ENCODE measurements at regions not wholly inside any gene's neighbourhood (a gene's known extent, or its start where the extent isn't known, plus 50 kb on each side); places are given as distances from the start of the nearest gene placed in this dataset.
"Not testable (repeated sequence)": the region's sequence is repeated elsewhere in the genome, so short reads cannot be mapped to it uniquely, and the experiment has no call there.

DNA sequence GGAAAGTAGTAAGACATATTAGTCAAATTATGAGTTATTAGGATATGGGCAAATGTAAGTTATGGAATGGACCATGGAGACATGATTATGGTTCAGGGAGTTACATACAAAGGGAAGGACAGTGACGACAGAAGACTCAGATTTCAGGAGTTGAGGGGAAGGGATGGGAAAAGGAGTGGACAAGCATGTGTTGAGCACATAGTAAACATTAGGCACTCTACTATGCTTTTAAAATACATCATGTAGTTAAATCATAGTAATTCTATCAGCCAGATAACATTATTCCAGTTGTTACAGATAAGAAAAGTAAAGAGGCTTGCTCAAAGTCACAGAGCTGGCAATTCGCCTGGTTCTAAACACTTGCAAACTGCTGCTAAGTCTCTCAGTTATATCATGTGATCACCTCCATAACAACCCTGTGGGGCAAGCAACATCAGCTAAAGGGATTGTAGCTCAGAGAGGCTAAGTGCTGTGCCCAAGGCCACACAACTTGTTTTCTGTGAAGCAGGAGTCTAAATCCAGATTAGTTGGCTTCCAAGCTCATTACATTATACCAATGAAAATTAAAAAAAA lies 115.2 kb upstream of the MDFIC start:
- no peak for DNase-seq

DNA sequence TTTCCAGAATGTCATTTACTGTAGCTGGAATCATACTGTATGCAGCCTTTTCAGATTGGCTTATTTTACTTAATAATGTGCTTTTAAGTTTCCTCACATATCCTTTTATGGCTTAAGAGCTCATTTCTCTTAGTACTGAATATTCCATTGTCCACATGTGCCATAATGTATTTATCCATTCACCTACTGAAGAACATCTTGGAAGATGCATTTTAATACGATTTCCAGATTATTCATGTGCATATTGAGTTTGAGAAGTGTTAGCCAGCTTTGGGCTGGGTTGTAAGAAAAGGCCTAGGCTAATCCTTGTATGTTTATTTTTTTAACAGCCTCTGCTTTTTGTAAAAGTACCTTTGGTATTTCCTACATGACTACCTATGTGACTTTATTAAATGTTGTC lies 109.3 kb upstream of the MDFIC start:
- no peak for DNase-seq

DNA sequence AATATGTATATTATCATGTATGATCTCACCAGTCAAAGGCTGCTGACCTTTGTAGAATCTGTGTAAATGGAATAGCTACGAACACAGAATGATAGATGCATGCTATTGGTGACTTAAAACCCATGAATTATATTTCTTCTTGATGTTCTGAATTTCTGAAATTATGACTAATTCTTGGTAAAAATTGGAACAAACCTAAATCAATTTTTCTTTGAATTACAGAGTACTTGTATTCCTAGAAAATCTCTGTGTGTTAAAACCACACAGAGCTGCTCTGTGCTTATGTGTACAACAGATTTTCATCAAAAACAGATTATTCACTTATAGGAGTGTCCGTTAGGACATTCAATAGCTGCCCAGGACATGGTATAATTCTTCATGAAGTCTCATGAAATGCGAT lies 108.3 kb upstream of the MDFIC start:
- DNase-seq, result no peak

DNA sequence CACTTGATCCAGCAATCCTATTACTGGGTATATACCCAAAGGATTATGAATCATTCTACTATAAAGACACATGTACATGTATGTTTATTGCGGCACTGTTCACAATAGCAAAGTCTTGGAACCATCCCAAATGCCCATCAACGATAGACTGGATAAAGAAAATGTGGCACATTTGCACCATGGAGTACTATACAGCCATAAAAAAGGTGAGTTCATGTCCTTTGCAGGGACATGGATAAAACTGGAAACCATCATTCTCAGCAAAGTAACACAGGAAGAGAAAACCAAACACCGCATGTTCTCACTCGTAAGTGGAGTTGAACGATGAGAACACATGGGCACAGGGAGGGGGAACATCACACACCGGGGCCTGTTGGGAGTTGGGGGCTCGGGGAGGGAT lies 104.9 kb upstream of the MDFIC start:
- DNase-seq, result not testable (repeated sequence)

DNA sequence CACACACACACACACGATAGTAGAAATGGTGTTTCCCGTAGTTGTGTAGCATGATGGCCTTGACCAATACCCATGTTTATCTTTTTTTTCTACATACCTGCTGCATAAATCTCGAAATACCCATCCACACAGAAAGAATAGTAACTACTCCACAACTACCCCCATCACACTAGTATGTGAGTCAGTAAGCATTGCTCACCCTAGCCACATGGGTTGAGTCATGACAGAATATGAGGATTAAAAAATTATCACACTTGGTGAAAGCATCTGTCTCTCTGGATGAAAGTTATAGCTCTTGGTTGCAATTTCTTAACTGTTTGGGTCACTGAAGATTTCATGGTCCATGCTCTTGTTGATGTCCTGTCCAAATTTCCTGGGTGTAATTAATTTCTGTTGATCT lies 103.4 kb upstream of the MDFIC start:
- DNase-seq, result no peak

DNA sequence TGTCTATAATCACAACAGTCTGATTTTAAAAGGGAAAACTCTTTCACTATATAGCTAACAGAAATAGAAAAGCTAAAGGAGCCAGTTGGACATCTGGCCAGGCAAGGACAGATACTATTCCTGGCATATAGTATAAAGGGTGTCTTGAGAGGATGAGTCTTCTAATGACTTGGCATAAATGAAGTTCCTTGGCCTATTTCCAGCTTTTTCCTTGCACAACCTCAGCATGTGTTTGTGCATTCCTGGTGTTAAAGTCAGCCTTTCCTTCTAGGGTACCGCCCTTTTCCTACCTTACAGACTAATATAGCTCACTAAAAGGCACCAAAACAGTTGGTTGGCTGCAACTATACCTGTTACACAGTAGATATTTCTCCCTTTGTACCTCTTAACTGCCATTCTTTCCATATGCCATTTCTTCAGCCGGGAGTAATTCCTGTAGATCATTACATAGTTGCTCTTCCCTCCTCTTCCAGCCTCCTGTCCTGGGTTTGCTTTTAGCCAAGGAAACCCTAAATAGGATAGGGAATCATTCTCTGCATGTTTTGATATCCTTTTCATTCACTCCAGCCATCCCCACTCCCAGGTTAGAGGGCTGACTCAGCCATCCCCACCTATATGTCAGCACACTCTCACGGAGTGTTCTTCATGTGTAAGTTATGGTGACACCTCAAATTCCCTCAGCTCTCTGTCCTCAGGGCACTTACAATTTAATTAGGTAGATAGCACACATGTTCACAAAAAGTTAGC lies 102.1 kb upstream of the MDFIC start:
- DNase-seq, result peak in 1 of 58 donors; percentile 1

DNA sequence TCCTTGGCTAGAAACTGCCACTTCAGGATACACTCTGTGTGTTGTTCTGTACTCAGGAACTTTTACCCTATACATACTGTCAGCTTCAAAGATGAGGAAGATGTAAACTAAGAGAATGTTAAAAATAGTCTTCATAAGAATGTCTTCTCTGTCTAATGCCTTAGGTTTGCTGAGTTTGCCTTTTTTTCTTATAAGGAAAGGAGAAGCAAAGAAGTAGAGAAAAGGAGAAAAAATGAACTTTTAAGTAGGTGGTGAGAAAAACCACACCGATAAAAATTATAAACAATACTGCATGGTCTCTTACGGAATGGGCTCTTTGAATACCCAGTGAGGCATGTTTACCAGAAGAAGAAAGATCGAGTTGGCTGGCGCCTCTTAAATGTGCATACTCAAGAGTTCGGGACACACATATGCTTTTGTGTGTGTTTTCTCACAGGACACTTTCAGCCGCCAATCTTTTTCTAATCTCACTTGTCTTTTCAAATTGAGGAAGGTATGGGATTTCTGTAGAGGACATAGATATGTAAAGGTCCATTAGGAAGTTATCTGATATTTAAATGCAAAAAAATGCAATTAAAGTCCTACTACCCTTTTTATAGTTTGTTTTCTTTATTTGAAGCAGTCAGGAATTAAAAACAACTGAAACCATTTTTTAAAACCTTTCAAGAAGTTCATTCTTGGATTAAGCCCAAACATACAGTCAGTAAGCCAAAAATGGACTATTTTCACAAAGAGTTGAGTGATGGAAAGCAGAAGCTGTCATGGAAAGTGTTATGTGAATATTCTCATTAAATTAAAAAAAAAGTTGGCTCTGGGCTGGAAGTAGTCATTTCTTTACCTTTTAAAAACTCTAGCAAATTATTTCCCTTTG lies 100.6 kb upstream of the MDFIC start:
- no peak for DNase-seq

DNA sequence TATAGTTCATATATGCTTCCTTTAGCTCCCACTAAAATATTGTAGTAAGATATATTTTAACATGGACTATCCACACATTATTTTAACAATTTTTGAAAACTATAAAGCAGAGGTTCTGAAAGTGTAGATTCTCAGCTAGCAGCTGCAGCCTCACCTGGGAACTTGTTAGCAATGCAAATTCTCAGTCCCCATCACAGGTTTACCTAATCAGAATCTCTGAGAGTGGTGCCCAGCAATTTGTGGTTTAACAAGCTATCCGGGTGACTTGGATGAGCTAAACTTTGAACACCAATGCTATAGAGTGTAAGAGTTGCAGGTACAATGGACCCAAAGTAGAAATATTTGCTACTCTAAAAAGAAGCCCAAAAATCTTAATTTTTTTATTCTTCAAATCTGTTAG lies 99.8 kb upstream of the MDFIC start:
- DNase-seq, result no peak

DNA sequence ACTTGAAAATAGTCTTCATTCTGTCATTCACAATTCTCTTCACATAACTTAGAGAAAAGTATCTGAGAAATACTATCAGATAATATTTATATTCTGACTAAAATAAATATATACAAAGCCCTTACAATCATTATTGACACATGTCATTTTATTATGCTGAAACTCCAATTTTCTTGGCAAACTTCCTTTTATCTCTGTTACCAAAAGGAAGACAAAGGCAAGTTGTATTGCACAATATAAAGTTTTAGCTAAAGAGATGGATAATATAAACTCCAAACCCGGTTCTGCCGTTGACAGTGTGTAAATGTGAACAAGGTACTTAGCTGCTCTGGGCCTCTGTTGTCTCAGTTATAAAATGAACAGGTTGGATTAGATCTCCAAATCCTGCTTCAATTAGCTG lies 99.0 kb upstream of the MDFIC start:
- DNase-seq, result no peak

DNA sequence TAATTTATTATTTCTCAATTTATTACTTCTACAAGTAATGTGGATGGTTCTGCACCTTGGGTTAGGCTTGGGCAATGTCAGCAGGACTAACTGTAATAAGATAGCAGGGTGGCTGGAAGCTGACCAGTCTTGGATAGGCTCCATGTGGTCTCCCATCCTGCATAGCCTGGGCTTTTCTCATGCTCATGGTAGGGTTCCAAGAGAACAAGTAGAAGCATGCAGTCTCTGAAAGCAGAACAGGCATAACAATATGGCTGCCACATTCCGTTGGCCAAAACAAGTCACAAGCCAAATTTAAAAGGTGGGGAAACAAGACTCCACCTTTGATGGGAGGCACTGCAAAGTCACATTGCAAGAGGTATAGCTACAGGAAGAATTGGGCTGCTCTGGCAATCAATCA lies 98.6 kb upstream of the MDFIC start:
- DNase-seq, result no peak

DNA sequence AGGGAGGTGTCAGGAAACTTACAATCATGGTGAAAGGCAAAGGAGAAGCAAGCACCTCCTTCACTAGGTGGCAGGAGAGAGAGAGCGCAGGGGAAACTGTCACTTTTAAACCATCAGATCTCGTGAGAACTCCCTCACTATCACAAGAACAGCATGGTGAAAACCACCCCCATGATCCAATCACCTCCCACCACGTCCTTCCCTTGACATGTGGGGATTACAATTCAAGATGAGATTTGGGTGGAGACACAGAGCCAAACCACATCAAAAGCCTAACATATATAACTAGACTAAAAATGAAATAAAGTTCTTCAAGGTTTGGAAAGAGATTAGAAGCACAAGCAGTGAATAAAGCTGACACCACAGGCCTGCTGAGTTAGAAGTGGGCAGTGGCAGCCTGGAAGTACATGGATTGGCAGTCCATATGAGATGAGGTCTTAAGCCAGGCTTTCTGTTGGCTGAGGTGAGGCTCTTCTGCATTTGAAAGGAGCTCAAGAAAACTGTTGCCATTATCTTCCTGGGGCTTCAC lies 96.4 kb upstream of the MDFIC start:
- no peak for DNase-seq

DNA sequence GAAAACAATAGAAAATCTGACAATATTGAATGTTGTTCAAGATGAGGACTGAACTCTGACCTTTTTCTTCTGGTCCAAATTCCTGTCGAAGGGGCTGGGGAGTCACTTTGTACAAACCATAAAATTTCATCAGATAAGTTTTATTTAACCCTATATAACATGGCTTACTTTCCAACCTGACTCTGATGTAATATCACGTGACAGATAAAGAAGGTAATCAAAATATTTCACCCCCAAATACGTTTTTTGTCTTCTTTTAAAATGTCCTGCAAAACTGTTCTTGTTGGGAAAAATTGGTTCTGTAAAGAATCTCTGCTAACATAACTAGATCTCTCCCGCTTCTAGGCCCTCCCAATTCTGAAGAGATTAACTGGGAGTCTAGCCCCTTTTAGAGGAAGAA lies 90.9 kb upstream of the MDFIC start:
- DNase-seq, result no peak

DNA sequence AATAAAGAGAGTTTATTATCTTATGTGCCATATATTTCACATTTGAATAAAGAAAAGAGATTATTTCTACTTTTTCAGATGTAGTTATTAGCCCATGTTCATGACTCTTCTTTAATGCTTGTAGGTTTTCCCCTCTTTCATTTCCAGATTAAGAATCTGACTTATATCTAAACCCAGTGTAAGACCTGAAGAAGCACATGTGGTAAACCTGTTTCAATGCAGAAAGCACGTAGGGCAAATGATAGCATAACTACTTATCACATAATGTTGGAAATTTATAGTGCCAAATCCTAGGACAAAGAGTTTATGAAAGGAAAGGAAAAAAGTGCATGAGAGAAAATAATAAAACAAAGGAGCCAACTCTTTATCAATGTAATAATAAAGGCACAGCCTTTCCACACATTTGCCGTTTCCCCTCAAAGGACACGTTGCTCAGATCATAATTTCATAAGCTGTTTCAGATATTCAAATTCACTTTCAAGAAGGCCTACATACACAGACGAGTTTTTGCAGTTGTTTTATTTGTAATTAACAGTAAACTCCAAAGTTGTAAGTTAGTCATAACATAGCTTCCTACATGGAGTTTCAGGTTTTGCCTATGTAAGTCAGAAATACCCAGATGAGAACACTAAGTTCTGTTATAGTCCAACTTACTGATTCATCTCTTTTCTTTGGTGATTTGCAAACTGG lies 88.8 kb upstream of the MDFIC start:
- no peak for DNase-seq

DNA sequence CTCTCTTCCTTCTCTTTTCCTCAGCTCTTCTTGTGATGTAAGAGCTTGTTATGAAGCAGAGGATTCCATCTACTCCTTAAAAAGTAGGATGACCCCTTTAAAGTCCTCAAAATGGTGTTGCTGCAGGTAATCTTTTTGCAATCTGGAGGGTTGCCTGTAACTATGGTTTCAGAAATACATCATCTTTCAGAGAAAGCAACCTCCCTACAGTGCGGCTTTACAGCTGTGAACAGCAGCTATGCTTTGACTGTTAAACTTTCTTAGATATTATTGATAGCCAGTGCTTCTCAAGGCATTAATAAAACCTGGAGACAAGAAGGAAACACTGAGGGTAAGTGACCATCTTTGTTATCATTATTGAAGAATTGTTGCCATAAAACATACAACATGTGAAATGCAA lies 86.6 kb upstream of the MDFIC start:
- DNase-seq, result no peak

DNA sequence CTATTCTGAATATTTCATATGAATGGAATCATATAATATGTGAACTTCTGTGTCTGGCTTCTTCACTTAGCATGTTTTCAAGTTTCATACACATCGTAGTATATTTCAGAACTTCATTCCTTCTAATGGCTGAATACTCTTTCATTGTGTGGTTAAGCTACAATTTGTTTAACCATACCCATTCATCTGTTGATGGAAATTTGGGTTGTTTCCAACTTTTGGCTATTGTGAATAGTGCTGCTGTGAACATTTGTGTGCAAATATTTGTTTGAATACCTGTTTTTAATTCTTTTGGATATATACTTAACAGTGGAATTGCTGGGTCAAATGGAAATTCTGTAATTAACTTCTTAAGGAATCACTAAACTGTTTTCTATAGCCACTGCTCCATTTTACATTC lies 86.0 kb upstream of the MDFIC start:
- no peak for DNase-seq

DNA sequence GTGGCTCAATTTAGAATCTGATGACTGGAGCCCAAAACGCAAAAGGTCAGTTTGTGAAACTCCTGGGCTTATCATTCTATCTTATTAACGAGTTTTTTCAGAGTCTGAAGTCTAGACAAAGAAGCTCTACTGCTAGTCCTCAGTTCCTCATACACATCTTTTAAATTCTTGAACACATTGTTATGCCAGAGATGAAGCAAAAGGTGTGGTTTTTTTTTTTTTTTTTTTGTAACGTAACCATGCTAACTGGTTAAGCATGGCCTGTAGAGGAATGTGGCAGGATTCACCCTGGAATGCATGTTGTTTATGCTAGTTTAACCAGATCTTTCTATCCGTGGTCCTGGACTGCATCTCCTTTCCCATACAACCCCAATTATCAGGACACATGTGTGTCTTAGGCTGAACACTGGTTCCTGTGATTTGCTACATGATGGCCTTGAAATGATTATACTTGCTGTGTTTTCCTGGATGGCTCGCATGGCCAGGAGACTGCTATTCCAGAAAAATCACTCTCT lies 79.3 kb upstream of the MDFIC start:
- DNase-seq, result no peak

DNA sequence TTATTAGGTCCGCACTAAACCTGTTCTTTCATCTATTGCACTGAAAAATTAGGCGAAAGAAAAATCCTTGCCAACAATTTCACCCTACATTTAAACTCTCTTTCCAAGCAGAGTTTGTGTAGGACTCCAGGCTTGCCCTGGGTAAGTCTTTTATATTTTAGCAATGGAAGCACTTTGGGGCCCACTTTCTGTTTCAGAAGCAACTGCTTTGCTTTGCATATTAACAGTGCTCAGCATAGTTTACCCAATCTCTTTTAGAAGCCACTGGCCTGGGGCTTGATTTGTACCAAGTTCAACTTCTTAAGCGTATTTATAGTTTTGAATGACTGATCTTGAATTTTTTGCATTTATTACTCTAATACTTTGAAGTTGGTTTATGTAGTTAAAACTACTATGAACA lies 78.8 kb upstream of the MDFIC start:
- no peak for DNase-seq

DNA sequence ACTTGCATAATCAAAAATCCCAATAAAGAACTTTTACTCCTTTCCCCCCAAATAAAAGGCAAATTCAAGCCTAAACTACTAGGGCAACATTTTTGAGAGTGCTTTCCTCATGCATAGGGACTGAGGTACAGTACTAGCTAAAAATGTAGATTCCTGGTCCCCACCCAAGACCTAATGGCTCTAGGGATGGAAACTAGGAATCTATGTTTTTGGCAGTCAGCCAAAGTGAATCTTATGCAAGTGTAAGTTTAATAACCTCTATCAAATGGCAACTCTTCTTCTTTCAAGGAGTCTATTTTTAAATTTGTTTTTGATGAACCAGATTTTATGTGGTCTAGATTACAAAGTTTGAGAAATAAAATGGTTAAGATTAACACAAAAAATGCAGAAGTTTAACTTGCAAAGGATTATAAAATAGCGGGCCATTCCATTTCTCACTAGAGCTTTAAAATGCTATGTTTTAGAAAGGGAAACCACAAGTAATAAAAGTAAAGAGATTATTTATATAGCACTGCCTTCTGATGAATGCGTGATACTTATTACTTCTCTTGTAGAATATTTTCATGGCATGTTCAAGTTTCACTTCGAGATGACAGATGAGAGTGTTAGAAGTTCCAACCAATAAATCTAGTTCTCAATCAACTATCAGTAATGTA lies 70.4 kb upstream of the MDFIC start:
- no peak for DNase-seq

DNA sequence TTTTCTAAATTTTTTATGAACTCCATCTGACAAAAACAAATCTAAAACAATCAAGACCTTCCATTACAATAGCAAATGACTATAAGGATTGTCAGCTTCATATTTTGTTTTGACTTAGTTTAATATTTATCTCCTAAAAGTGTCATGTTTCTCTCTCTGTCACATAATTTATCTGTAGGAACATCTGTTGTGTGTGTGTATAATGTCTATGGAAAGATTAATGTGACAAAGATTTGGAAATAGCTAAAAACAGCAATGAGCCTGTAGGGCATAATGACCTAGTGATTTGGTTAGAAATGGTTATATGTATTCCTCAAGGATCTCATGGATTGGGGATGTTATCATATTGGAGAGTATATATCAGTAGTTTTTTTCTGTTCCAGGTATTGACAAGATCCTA lies 69.6 kb upstream of the MDFIC start:
- no peak for DNase-seq

DNA sequence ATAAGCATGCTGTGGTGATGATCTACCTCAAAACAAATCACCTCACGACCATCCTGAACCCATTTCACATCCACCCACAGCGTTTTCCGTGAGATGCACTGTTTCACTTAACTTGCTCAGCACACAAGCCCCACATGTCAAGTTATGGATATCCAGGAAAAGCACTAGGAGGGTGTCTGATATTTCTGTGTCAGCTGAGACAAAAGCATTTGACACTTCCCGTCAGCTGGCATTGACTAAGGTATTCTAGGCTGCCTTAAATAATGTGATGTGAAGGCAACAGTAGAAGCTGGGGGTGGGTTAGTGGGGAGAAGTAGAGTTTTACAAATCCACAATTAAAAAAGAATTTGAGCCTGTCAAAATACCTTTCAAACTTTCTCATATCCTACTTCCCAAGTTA lies 68.7 kb upstream of the MDFIC start:
- no peak for DNase-seq

DNA sequence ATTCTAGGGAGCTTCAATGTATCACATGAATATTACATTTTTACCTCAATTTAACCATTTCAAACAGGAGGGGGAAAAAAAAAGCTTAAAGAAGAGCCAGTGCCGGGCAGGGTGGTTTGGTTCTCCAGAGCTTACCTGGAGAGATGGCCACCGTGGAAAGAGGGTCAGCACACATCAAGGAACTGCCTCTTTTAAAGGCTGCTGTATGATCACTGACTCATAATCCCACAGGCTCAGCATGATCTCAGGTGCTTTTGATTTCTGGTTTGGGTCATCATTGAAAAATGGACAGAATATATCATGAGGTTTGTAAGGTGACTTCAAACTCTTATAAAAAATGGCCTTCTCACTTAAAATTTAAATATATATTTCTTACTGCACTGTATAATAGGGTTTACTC lies 67.5 kb upstream of the MDFIC start:
- no peak for DNase-seq

Measured in anterior cingulate cortex (tissue), 58 donors.